Right lobe of liver (tissue), 6 donors: ENCODE measurements at regions not wholly inside any gene's neighbourhood (a gene's known extent, or its start where the extent isn't known, plus 50 kb on each side); places are given as distances from the start of the nearest gene placed in this dataset.

Experiments used
- ATAC-seq, 4 donors: fragments of 200-7000 bp; cut with Tn5 transposase; one replicate each; pipeline ENCODE4 v1.9.1; 2020; ENCODE audit warnings: mild to moderate bottlenecking in 4 of 4, moderate library complexity in 4 of 4
- DNase-seq, 3 donors: peaks; one replicate each; pipeline ENCODE4 v3.0.0-alpha.2; 2020
- H3K27ac ChIP-seq, 3 donors: fragments of 200-600 bp; one replicate each; pipeline ENCODE4 v1.8.0; 2022
- H3K27me3 ChIP-seq, 2 donors: fragments of 200-600 bp; one replicate each; pipeline ENCODE4 v1.8.0; 2022
- H3K36me3 ChIP-seq, 4 donors: fragments of 200-600 bp; sonication (generic) in 1 of 4; one replicate each; pipeline versions ENCODE4 v1.5.1 to v1.8.0; 2017 to 2022; ENCODE audit warnings: control low read depth in 1 of 4
- H3K4me1 ChIP-seq, 4 donors: fragments of 200-600 bp; sonication (generic) in 1 of 4; one replicate each; pipeline versions ENCODE4 v1.5.1 to v1.8.0; 2017 to 2022; ENCODE audit warnings: control low read depth in 1 of 4
- H3K4me3 ChIP-seq, 3 donors: fragments of 200-600 bp; one replicate each; pipeline ENCODE4 v1.8.0; 2022
- H3K9me3 ChIP-seq, 4 donors: fragments of 200-600 bp; sonication (generic) in 1 of 4; one replicate each; pipeline versions ENCODE4 v1.5.1 to v1.8.0; 2017 to 2022; ENCODE audit warnings: control low read depth in 1 of 4
- CTCF ChIP-seq, 4 donors: fragments of 200-600 bp in 3 of 4; fragments of 450-650 bp in 1 of 4; IDR thresholded peaks; one replicate each; pipeline versions ENCODE4 v1.5.1 to v1.8.0; 2016 to 2022; ENCODE audit warnings: antibody characterized with exemption in 4 of 4, mild to moderate bottlenecking in 2 of 4
- POLR2A ChIP-seq: fragments of 450-650 bp; IDR thresholded peaks from one replicate; pipeline ENCODE4 v1.6.1; 2017; ENCODE audit warnings: antibody characterized with exemption, mild to moderate bottlenecking
- WGBS: methylation state at CpG from one replicate; pipeline ENCODE4 v1.1.6; 2018; ENCODE audit warnings: low coverage, low lambda C conversion rate; ENCODE audit not compliant: insufficient coverage; ENCODE audit errors: missing lambda C conversion rate; 5-methylcytosine and 5-hydroxymethylcytosine counted together
- intact Hi-C, 2 donors: fragments of 100-400 bp; cut with DNase I; formaldehyde crosslinking; loops; one replicate each; pipeline versions ENCODE4 v1.11.2 to v1.14.1; 2022
- donor health status: DM: no; HTN: yes; CAD: no.
- donor health status: DM: no; HTN: no; CAD: no.
- donor health status: DM: no; HTN: no; CAD: no.
- donor health status: DM: no; HTN: yes; CAD: no.
- donor health status: DM: no; HTN: yes; CAD: no.

GRCh38 chr5:39986614-39987013 lies 561.8 kb upstream of the DAB2 start:
- 47% methylated on average over 2 of the region's 2 CpGs for WGBS
- Histone ChIP-seq H3K4me1 (no peaks in the 10 kb centered on the region), H3K36me3 (no peaks in the 10 kb centered on the region), H3K27me3 (no peaks in the 10 kb centered on the region), H3K4me3 (no peak overlapping the region), H3K9me3 (no peaks in the 10 kb centered on the region), H3K27ac (no peak overlapping the region)
- intact Hi-C loops = no loop called here
- DNase-seq = no peak
- TF ChIP-seq POLR2A (no peak), CTCF (IDR thresholded peaks at IDR 0.05) (no peak)
- no peak for ATAC-seq

- intact Hi-C loops = no loop called here
- no peaks in the 10 kb centered on the region for H3K27me3 ChIP-seq
- H3K36me3 ChIP-seq = no peaks in the 10 kb centered on the region
- WGBS = 73% methylated on average over 1 of the region's 1 CpG
- DNase-seq = no peak
- TF ChIP-seq POLR2A (no peak), CTCF (IDR thresholded peaks at IDR 0.05) (no peak)
- no peak overlapping the region for H3K4me3 ChIP-seq
- no peak overlapping the region for H3K27ac ChIP-seq
- H3K4me1 ChIP-seq = no peaks in the 10 kb centered on the region
- no peak for ATAC-seq
- H3K9me3 ChIP-seq = no peaks in the 10 kb centered on the region
Observed at GRCh38 chr5:39980056-39980455, 555.3 kb upstream of the DAB2 start.

GRCh38 chr5:39977066-39977655 lies 552.4 kb upstream of the DAB2 start:
- H3K4me1 ChIP-seq = no peaks in the 10 kb centered on the region
- intact Hi-C loops = no loop called here
- no peaks in the 10 kb centered on the region for H3K9me3 ChIP-seq
- no peaks in the 10 kb centered on the region for H3K27me3 ChIP-seq
- no peak overlapping the region for H3K4me3 ChIP-seq
- no peak overlapping the region for H3K27ac ChIP-seq
- ATAC-seq (no peak), DNase-seq (no peak)
- 86% methylated on average over 3 of the region's 3 CpGs for WGBS
- TF ChIP-seq CTCF (IDR thresholded peaks at IDR 0.05) = no peak
- TF ChIP-seq POLR2A = no peak
- H3K36me3 ChIP-seq = no peaks in the 10 kb centered on the region

GRCh38 chr5:39970117-39970798 lies 545.5 kb upstream of the DAB2 start:
- no peak for ATAC-seq

More at GRCh38 chr5:39970117-39970798, 545.5 kb upstream of the DAB2 start:
- Histone ChIP-seq H3K9me3 (no peaks in the 10 kb centered on the region), H3K4me3 (no peak overlapping the region), H3K36me3 (no peaks in the 10 kb centered on the region), H3K27ac (no peak overlapping the region), H3K4me1 (no peaks in the 10 kb centered on the region), H3K27me3 (no peaks in the 10 kb centered on the region)
- intact Hi-C loops = no loop called here
- no peak for TF ChIP-seq POLR2A
- no peak for TF ChIP-seq CTCF (IDR thresholded peaks at IDR 0.05)
- DNase-seq = no peak
- 77% methylated on average over 2 of the region's 2 CpGs for WGBS
